Heart left ventricle (tissue), 13 donors: ENCODE measurements at regions not wholly inside any gene's neighbourhood (a gene's known extent, or its start where the extent isn't known, plus 50 kb on each side); places are given as distances from the start of the nearest gene placed in this dataset.
"Not testable (repeated sequence)": the region's sequence is repeated elsewhere in the genome, so short reads cannot be mapped to it uniquely, and the experiment has no call there.

Experiments
- POLR2A ChIP-seq, 2 donors: fragments of 450-650 bp; IDR thresholded peaks; one replicate each; pipeline ENCODE4 v1.6.1; 2017; ENCODE audit warnings: antibody characterized with exemption in 2 of 2, mild to moderate bottlenecking in 2 of 2, moderate library complexity in 2 of 2
- TF ChIP-seq, protein P1 (sequence below), 12 donors: fragments of 200-600 bp; sonication (generic) in 4 of 12; IDR thresholded peaks; one replicate each; pipeline versions ENCODE4 v1.5.0 to v1.8.0; 2018 to 2022; ENCODE audit warnings: antibody characterized with exemption in 12 of 12, mild to moderate bottlenecking in 5 of 12
- donor health status: ischemic (EF 13 %, LVEDD 7.1; RV severe dilation, severe dysfunction).
- donor health status: DM: no; HTN: yes; CAD: no.
- donor health status: DM: no; HTN: no; CAD: no.
- donor health status: ischemic (EF 25% LVEDD 6.9; RV normal size, moderate dysfunction).
- donor health status: ischemic (EF 25% LVEDD 5.7; RV mildly dilated, moderate dysfunction).
- donor health status: ischemic (EF 35%, LVEDD 5.7; RV mildly dilated, moderate dysfunction).
- donor health status: nonischemic (EF 11% LVEDD 7.7; RV severe dilation, severe dysfunction).
- donor health status: DM: yes; HTN: yes; CAD: no.
- donor health status: PGD.
- donor health status: ischemic (EF 29% LVEDD 5.4; RV normal size, mild dysfunction).
- donor health status: nonischemic (EF 23%, LVEDD 6.1; RV moderate dilation, normal function).

DNA sequence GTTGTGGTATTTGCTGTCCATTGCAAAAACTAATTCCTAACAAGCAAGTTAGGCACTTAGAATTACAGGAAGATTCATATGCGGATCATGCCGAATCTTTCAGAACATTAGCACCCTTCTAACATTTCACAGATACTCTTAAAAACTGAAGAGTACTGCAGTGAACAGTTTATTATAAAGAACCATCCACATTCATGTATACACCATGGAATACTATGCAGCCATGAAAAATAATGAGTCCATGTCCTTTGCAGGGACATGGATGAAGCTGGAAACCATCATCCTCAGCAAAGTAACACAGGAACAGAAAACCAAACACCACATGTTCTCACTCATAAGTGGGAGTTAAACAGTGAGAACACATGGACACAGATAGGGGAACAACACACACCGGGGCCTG lies 319.9 kb downstream of the FGFR2 start:
- TF ChIP-seq, protein P1, sequence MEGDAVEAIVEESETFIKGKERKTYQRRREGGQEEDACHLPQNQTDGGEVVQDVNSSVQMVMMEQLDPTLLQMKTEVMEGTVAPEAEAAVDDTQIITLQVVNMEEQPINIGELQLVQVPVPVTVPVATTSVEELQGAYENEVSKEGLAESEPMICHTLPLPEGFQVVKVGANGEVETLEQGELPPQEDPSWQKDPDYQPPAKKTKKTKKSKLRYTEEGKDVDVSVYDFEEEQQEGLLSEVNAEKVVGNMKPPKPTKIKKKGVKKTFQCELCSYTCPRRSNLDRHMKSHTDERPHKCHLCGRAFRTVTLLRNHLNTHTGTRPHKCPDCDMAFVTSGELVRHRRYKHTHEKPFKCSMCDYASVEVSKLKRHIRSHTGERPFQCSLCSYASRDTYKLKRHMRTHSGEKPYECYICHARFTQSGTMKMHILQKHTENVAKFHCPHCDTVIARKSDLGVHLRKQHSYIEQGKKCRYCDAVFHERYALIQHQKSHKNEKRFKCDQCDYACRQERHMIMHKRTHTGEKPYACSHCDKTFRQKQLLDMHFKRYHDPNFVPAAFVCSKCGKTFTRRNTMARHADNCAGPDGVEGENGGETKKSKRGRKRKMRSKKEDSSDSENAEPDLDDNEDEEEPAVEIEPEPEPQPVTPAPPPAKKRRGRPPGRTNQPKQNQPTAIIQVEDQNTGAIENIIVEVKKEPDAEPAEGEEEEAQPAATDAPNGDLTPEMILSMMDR (IDR thresholded peaks at IDR 0.05), result not testable (repeated sequence)
- not testable (repeated sequence) for TF ChIP-seq POLR2A (IDR thresholded peaks at IDR 0.05)
